Thoracic aorta (tissue), 2 donors: ENCODE measurements at regions not wholly inside any gene's neighbourhood (a gene's known extent, or its start where the extent isn't known, plus 50 kb on each side); places are given as distances from the start of the nearest gene placed in this dataset.

Source experiments
- ATAC-seq: fragments of 150-250 bp; one replicate; pipeline ENCODE4 v1.8.0; 2017; ENCODE audit warnings: low read depth; ENCODE audit not compliant: insufficient number of reproducible peaks, low FRiP score
- DNase-seq: peaks from one replicate; pipeline ENCODE4 v3.0.0-alpha.2; 2020; ENCODE audit warnings: low spot score
- H3K27ac ChIP-seq, 2 donors: fragments of 200-600 bp; sonication (generic); 1 replicate in 1 of 2; 2 replicates in 1 of 2; pipeline ENCODE4 v1.5.1; 2016; ENCODE audit warnings: mild to moderate bottlenecking in 2 of 2, moderate library complexity in 2 of 2
- H3K27me3 ChIP-seq: fragments of 200-600 bp; sonication (generic); replicated peaks from 2 replicates; pipeline ENCODE4 v1.6.0; 2016; ENCODE audit warnings: mild to moderate bottlenecking; ENCODE audit not compliant: insufficient read depth
- H3K36me3 ChIP-seq: fragments of 200-600 bp; sonication (generic); one replicate; pipeline ENCODE4 v1.5.1; 2016
- H3K4me1 ChIP-seq, 2 donors: fragments of 200-600 bp; sonication (generic); 1 replicate in 1 of 2; 2 replicates in 1 of 2; pipeline versions ENCODE4 v1.5.1 to v1.6.0; 2016; ENCODE audit warnings: low read depth in 2 of 2, mild to moderate bottlenecking in 1 of 2; ENCODE audit not compliant: control insufficient read depth in 1 of 2
- H3K4me3 ChIP-seq: fragments of 200-600 bp; sonication (generic); 2 replicates; pipeline ENCODE4 v1.5.1; 2016; ENCODE audit warnings: mild to moderate bottlenecking
- H3K9me3 ChIP-seq: fragments of 200-600 bp; sonication (generic); 2 replicates; pipeline ENCODE4 v1.5.1; 2016
- TF ChIP-seq, protein P1 (sequence below): fragments of 200-600 bp; sonication (generic); IDR thresholded peaks from one replicate; pipeline ENCODE4 v1.5.1; 2019; ENCODE audit warnings: antibody characterized with exemption

DNA sequence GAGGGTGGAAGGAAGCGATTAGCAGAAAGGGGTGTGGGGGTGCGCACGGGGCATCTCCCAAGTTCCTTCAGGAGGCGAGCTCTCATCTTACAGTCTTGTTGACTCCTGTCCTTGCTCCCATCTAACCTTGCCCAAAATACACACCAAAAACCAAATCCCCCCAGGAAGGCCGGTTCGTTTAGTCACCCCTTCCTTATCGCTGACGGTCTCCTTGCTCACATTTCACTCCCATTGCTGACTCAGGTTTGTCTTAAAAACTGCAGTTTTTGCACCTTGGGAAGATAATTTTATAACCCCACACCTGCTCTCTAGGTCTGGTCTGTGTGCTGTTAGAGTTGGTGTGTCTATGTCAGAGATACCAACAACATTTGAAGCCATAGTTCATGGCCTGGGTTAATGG is 68.1 kb upstream of the F3 start:
- no peaks in the 10 kb centered on the region for H3K27me3 ChIP-seq
- no peak overlapping the region for H3K4me3 ChIP-seq
- TF ChIP-seq, protein P1, sequence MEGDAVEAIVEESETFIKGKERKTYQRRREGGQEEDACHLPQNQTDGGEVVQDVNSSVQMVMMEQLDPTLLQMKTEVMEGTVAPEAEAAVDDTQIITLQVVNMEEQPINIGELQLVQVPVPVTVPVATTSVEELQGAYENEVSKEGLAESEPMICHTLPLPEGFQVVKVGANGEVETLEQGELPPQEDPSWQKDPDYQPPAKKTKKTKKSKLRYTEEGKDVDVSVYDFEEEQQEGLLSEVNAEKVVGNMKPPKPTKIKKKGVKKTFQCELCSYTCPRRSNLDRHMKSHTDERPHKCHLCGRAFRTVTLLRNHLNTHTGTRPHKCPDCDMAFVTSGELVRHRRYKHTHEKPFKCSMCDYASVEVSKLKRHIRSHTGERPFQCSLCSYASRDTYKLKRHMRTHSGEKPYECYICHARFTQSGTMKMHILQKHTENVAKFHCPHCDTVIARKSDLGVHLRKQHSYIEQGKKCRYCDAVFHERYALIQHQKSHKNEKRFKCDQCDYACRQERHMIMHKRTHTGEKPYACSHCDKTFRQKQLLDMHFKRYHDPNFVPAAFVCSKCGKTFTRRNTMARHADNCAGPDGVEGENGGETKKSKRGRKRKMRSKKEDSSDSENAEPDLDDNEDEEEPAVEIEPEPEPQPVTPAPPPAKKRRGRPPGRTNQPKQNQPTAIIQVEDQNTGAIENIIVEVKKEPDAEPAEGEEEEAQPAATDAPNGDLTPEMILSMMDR = no peak
- H3K27ac ChIP-seq = no peak overlapping the region
- H3K4me1 ChIP-seq = peaks cover 0 to 4% of the 10 kb centered on the region in 2 donors
- no peaks in the 10 kb centered on the region for H3K9me3 ChIP-seq
- H3K36me3 ChIP-seq = no peaks in the 10 kb centered on the region
- no peak for DNase-seq
- ATAC-seq = no peak

DNA sequence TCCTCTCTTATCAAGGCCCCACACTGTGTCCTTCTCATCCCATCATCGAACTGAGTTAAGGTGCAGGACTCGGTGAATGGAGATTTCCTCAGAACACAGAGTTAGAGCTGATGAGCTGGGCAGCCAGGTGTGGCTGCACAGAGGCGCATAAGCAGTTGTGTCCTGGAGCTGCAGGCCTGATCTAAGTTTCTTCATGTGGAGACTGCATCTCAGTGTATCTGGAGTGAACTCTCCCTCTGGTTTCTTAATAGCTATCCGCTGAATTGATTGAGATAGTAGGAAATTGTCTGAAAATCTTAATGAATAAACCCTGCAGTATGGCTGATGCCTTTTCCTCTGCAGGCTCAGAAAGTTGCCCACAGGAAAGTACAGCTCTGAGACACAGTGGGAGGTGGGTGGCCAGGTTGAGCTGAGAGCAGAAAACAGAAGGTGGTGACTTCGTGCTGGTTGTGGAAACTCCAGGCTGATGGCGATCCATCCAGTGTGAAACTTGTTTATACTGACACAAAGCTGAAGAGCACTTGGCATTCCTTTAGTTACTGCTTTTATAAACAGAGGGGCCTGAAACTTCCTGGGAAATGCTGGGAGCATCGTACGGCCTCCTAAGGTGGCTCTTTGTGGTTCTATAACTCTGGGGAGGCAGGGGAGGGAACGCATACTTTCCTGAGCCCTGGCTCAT is 67.4 kb upstream of the F3 start:
- no peak for ATAC-seq
- Histone ChIP-seq H3K4me3 (no peak overlapping the region), H3K27me3 (no peaks in the 10 kb centered on the region), H3K36me3 (no peaks in the 10 kb centered on the region), H3K4me1 (peaks cover 0 to 4% of the 10 kb centered on the region in 2 donors), H3K9me3 (no peaks in the 10 kb centered on the region), H3K27ac (no peak overlapping the region)
- no peak for DNase-seq
- TF ChIP-seq, protein P1 = no peak

DNA sequence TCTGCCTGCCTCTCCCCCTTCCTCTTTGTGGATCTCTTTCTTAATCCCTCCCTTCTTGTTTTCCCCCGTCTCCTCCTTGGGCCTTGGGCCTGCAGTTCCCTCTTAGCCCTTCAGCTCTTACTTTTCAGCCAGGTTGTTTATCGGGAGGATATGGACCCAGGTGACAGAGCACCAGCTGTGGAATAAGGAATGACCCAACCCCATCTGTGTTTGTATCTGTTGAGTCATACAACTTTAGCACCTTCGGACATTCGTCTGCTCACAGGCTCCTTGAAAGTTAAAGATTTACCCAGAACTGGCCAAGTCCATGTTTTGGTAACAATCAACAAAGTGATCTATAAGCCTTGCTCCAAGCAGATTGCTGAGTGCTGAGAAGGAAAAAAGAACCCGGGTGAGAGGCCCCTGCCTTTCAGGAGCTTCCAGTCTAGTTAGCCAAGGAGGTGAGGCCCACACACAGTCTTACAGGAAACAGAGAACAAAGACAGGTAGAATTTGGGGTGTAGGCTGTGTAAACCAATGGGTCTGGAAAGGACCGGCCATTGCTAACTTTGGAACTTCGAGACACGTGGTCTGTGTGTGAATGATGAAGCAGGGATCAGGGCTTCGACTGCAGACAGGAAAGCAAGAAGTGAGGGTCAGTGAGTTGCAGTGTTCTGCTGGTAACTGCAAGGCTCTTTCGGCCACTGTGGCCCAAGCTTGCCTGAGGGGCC is 66.7 kb upstream of the F3 start:
- H3K27ac ChIP-seq = no peak overlapping the region

DNA sequence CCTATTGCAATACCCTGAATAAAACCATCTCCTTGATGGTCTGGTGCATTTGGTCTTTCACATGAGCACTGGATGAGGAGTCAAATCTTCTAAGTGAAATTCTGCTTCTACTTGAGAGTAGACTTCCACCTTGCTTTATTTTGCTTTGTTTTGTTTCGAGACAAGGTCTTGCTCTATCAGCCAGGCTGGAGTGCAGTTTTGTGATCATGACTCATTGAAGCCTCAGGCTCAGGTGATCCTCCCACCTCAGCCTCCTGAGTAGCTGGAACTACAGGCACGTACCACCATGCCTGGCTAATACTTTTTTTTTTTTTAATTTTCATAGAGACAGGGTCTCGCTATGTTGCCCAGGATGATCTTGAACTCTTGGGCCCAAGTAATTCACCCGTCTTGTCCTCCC is 65.8 kb upstream of the F3 start:
- H3K36me3 ChIP-seq = no peaks in the 10 kb centered on the region
- H3K27ac ChIP-seq = no peak overlapping the region
- no peaks in the 10 kb centered on the region for H3K9me3 ChIP-seq
- no peak for DNase-seq
- H3K27me3 ChIP-seq = no peaks in the 10 kb centered on the region
- TF ChIP-seq, protein P1 = no peak
- H3K4me3 ChIP-seq = no peak overlapping the region
- H3K4me1 ChIP-seq = peaks cover 0 to 1% of the 10 kb centered on the region in 2 donors
- ATAC-seq = no peak

More for the DNA sequence above, 66.7 kb upstream of the F3 start:
- Histone ChIP-seq H3K9me3 (no peaks in the 10 kb centered on the region), H3K27me3 (no peaks in the 10 kb centered on the region), H3K36me3 (no peaks in the 10 kb centered on the region), H3K4me3 (no peak overlapping the region), H3K4me1 (peaks cover 0 to 4% of the 10 kb centered on the region in 2 donors)
- DNase-seq (no peak), ATAC-seq (no peak)
- TF ChIP-seq, protein P1 = no peak

- no peak for DNase-seq
- H3K27me3 ChIP-seq = no peaks in the 10 kb centered on the region
- H3K9me3 ChIP-seq = no peaks in the 10 kb centered on the region
- H3K36me3 ChIP-seq = no peaks in the 10 kb centered on the region
- no peaks in the 10 kb centered on the region for H3K4me1 ChIP-seq
- H3K27ac ChIP-seq = no peak overlapping the region
- no peak for ATAC-seq
- no peak overlapping the region for H3K4me3 ChIP-seq
- TF ChIP-seq, protein P1 = no peak
These were observed 64.9 kb upstream of the F3 start for GRCh38 chr1:94606471-94606870.
